WTC11 (cell line): ENCODE measurements at regions not wholly inside any gene's neighbourhood (a gene's known extent, or its start where the extent isn't known, plus 50 kb on each side); places are given as distances from the start of the nearest gene placed in this dataset.
"Not testable (repeated sequence)": the region's sequence is repeated elsewhere in the genome, so short reads cannot be mapped to it uniquely, and the experiment has no call there.

Experiments used
- ATAC-seq: fragments of 200-7000 bp; cut with Tn5 transposase; 2 replicates; pipeline ENCODE4 v1.10.0; 2021; ENCODE audit warnings: mild to moderate bottlenecking, moderate library complexity
- CTCF ChIA-PET: fragments of 300-600 bp; sonication (Branson Sonifier 250); formaldehyde crosslinking; loops from one replicate; lab custom pipeline; 2021; ENCODE audit warnings: antibody characterized with exemption; lab: Charles Lee
- POLR2A ChIA-PET: fragments of 350-600 bp; sonication (Branson Sonifier 250); formaldehyde crosslinking; loops from one replicate; lab custom pipeline; 2021; ENCODE audit warnings: antibody characterized with exemption; lab: Charles Lee
- DNase-seq: peaks from one replicate; pipeline ENCODE4 v3.0.0; 2021; ENCODE audit warnings: low spot score
- H3K27ac Mint-ChIP-seq: 2 replicates; pipeline ENCODE4 v1.8.0; 2021; ENCODE audit warnings: mixed read lengths
- H3K27me3 Mint-ChIP-seq: 2 replicates; pipeline ENCODE4 v1.8.0; 2021; ENCODE audit warnings: low read depth, mild to moderate bottlenecking, moderate library complexity, mixed read lengths
- H3K36me3 Mint-ChIP-seq: 2 replicates; pipeline ENCODE4 v1.8.0; 2021; ENCODE audit warnings: mixed read lengths
- H3K4me1 Mint-ChIP-seq: 2 replicates; pipeline ENCODE4 v1.8.0; 2022; ENCODE audit warnings: mixed read lengths
- H3K4me3 Mint-ChIP-seq: 2 replicates; pipeline ENCODE4 v1.8.0; 2021; ENCODE audit warnings: mild to moderate bottlenecking, moderate library complexity, mixed read lengths
- H3K9me3 Mint-ChIP-seq: 2 replicates; pipeline ENCODE4 v1.8.0; 2021; ENCODE audit warnings: mixed read lengths
- CREB1 ChIP-seq: sonication (generic); formaldehyde crosslinking; IDR thresholded peaks from 2 replicates; pipeline ENCODE4 v1.8.0; 2023; ENCODE audit warnings: mild to moderate bottlenecking, missing genetic modification reagents
- EMX1 ChIP-seq: fragments of 250-450 bp; sonication (Bioruptor Pico); IDR thresholded peaks from 2 replicates; pipeline ENCODE4 v1.8.0; 2021; ENCODE audit warnings: mild to moderate bottlenecking
- GTF2I ChIP-seq: fragments of 250-450 bp; sonication (Bioruptor Pico); conservative IDR thresholded peaks from 2 replicates; pipeline ENCODE4 v1.4.0; 2021; ENCODE audit warnings: mild to moderate bottlenecking
- IRF2 ChIP-seq: sonication (generic); formaldehyde crosslinking; IDR thresholded peaks from 2 replicates; pipeline ENCODE4 v1.8.0; 2022; ENCODE audit warnings: low read depth, missing genetic modification reagents, borderline replicate concordance
- NR3C1 ChIP-seq: sonication (generic); formaldehyde crosslinking; conservative IDR thresholded peaks from 2 replicates; pipeline ENCODE4 v1.8.1; 2023; ENCODE audit warnings: low read depth, mild to moderate bottlenecking, missing genetic modification reagents
- SOX15 ChIP-seq: fragments of 250-450 bp; sonication (Bioruptor Pico); IDR thresholded peaks from 2 replicates; pipeline ENCODE4 v1.9.0; 2021; ENCODE audit warnings: mild to moderate bottlenecking
- SP1 ChIP-seq: sonication (generic); formaldehyde crosslinking; conservative IDR thresholded peaks from 2 replicates; pipeline ENCODE4 v1.8.1; 2022; ENCODE audit warnings: missing genetic modification reagents
- TEAD1 ChIP-seq: sonication (generic); formaldehyde crosslinking; IDR thresholded peaks from 2 replicates; pipeline ENCODE4 v1.8.0; 2022; ENCODE audit warnings: mild to moderate bottlenecking, missing genetic modification reagents
- ZNF138 ChIP-seq: sonication (generic); formaldehyde crosslinking; conservative IDR thresholded peaks from 2 replicates; pipeline ENCODE4 v1.8.1; 2022; ENCODE audit warnings: mild to moderate bottlenecking, moderate library complexity, missing genetic modification reagents
- ZNF232 ChIP-seq: sonication (generic); formaldehyde crosslinking; IDR thresholded peaks from 2 replicates; pipeline ENCODE4 v1.8.0; 2022; ENCODE audit warnings: mild to moderate bottlenecking, missing genetic modification reagents
- ZNF396 ChIP-seq: fragments of 250-450 bp; sonication (Bioruptor Pico); IDR thresholded peaks from 2 replicates; pipeline ENCODE4 v1.8.0; 2021; ENCODE audit warnings: mild to moderate bottlenecking, moderate library complexity, borderline replicate concordance
- ZNF423 ChIP-seq: fragments of 250-450 bp; sonication (Bioruptor Pico); IDR thresholded peaks from 2 replicates; pipeline ENCODE4 v2.1.2; 2022; ENCODE audit warnings: mild to moderate bottlenecking, moderate library complexity
- TF ChIP-seq, protein P1 (sequence below): sonication (generic); formaldehyde crosslinking; conservative IDR thresholded peaks from 2 replicates; pipeline ENCODE4 v1.8.1; 2023; ENCODE audit warnings: mild to moderate bottlenecking, low read depth, missing genetic modification reagents, moderate library complexity
- TF ChIP-seq, protein P2 (sequence below): sonication (generic); formaldehyde crosslinking; conservative IDR thresholded peaks from 2 replicates; pipeline ENCODE4 v1.8.1; 2022; ENCODE audit warnings: mild to moderate bottlenecking, missing genetic modification reagents
- TF ChIP-seq, protein P3 (sequence below): sonication (generic); formaldehyde crosslinking; IDR thresholded peaks from 2 replicates; pipeline ENCODE4 v1.8.0; 2022; ENCODE audit warnings: missing genetic modification reagents
- TF ChIP-seq, protein P4 (sequence below): sonication (generic); formaldehyde crosslinking; IDR thresholded peaks from 2 replicates; pipeline ENCODE4 v1.8.0; 2023; ENCODE audit warnings: missing genetic modification reagents

DNA sequence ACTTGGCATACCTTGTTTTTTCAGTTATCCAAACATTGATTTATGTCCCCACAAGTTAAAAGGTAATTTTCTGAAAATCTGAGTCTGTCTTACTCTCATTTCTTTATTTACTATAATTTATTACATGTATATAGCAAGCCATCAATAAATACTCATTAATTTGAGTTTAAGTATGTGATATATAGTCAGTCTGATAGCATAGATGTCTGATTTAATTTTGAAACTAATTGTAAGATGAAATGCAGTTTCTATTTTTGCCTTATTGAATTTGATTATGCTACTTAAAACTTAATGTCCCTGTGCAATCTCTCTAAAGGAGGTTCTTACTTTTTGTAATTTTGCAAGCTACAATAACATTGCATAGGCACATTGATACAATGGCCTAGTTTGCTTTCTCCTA lies 2418.6 kb downstream of the ARAP2 start (continued):
- TF ChIP-seq, protein P1, sequence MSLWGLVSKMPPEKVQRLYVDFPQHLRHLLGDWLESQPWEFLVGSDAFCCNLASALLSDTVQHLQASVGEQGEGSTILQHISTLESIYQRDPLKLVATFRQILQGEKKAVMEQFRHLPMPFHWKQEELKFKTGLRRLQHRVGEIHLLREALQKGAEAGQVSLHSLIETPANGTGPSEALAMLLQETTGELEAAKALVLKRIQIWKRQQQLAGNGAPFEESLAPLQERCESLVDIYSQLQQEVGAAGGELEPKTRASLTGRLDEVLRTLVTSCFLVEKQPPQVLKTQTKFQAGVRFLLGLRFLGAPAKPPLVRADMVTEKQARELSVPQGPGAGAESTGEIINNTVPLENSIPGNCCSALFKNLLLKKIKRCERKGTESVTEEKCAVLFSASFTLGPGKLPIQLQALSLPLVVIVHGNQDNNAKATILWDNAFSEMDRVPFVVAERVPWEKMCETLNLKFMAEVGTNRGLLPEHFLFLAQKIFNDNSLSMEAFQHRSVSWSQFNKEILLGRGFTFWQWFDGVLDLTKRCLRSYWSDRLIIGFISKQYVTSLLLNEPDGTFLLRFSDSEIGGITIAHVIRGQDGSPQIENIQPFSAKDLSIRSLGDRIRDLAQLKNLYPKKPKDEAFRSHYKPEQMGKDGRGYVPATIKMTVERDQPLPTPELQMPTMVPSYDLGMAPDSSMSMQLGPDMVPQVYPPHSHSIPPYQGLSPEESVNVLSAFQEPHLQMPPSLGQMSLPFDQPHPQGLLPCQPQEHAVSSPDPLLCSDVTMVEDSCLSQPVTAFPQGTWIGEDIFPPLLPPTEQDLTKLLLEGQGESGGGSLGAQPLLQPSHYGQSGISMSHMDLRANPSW (CRISPR knock-in tag), result no peak
- TF ChIP-seq GTF2I (CRISPR knock-in tag) (no peak), SOX15 (CRISPR knock-in tag) (no peak)

DNA sequence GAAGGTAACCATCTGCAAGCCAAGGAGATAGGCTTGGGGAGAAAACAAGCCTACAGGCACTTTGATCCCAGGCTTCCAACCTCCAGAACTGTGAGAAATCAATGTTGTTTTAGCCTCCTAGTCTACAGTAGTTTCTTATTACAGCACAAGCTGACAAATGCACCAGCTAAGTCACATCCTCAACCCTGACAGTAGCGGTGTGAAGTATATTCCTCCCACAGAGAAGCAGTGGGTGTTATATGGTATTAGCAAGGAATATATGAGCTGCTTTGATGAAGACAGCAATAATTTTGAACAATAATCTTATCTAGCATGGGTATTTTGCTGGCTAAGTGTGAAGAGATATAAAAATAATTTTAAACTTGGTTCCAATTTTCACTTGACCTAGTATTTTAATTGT lies 2415.0 kb downstream of the ARAP2 start:
- H3K27me3 Mint-ChIP-seq, H3K27ac Mint-ChIP-seq, H3K36me3 Mint-ChIP-seq, POLR2A ChIA-PET, H3K9me3 Mint-ChIP-seq, DNase-seq, H3K4me3 Mint-ChIP-seq, ATAC-seq, CTCF ChIA-PET: not testable (repeated sequence)
- H3K4me1 Mint-ChIP-seq, result peaks cover 22% of the 10 kb centered on the region

DNA sequence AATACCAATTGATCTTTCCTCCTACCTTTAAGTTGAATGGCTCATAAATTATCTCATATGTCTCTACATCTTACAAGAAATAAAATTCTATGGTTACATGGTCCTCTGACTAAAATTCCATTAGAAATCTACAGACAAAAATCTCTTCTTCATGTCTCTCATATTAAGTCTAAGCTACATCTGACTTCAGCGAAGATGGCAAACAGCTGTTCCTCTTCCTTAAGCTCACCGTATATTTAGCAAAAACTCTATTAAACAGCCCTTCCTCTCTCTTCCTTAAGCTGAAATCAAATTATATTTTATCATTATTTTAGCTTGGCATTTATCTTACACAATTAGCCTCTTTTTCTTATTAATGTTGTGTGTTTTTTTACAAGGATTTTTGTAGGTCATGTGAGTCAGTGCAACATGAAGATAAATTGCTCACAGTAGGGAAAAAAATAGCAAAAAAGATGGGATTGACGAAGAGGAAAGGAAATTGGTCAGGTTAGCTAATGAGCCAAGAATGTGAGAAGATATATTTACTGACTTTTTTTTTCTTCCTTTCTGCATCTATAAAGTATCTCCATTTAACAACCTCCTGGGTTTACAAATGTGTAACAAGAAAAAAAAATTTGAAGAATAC lies 2412.8 kb downstream of the ARAP2 start:
- peaks cover 4% of the 10 kb centered on the region; the same call in 1 of the 2 replicates for H3K9me3 Mint-ChIP-seq
- H3K4me1 Mint-ChIP-seq, result peaks cover 26% of the 10 kb centered on the region
- H3K4me3 Mint-ChIP-seq, result no peak overlapping the region
- TF ChIP-seq, protein P2, sequence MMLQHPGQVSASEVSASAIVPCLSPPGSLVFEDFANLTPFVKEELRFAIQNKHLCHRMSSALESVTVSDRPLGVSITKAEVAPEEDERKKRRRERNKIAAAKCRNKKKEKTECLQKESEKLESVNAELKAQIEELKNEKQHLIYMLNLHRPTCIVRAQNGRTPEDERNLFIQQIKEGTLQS (CRISPR knock-in tag), result no peak
- TF ChIP-seq ZNF232, result no peak
- no peak for TF ChIP-seq CREB1 (CRISPR knock-in tag)
- no peak for TF ChIP-seq NR3C1 (CRISPR knock-in tag)
- TF ChIP-seq GTF2I (CRISPR knock-in tag), result no peak
- TF ChIP-seq, protein P3, sequence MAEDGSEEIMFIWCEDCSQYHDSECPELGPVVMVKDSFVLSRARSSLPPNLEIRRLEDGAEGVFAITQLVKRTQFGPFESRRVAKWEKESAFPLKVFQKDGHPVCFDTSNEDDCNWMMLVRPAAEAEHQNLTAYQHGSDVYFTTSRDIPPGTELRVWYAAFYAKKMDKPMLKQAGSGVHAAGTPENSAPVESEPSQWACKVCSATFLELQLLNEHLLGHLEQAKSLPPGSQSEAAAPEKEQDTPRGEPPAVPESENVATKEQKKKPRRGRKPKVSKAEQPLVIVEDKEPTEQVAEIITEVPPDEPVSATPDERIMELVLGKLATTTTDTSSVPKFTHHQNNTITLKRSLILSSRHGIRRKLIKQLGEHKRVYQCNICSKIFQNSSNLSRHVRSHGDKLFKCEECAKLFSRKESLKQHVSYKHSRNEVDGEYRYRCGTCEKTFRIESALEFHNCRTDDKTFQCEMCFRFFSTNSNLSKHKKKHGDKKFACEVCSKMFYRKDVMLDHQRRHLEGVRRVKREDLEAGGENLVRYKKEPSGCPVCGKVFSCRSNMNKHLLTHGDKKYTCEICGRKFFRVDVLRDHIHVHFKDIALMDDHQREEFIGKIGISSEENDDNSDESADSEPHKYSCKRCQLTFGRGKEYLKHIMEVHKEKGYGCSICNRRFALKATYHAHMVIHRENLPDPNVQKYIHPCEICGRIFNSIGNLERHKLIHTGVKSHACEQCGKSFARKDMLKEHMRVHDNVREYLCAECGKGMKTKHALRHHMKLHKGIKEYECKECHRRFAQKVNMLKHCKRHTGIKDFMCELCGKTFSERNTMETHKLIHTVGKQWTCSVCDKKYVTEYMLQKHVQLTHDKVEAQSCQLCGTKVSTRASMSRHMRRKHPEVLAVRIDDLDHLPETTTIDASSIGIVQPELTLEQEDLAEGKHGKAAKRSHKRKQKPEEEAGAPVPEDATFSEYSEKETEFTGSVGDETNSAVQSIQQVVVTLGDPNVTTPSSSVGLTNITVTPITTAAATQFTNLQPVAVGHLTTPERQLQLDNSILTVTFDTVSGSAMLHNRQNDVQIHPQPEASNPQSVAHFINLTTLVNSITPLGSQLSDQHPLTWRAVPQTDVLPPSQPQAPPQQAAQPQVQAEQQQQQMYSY (CRISPR knock-in tag), result no peak
- POLR2A ChIA-PET, result interaction anchor here (0.6 kb wide), 1 partner anchor 13 kb away, joined by 3 read pairs; no protein-coding TSS in a partner anchor
- H3K36me3 Mint-ChIP-seq, result peaks cover 2% of the 10 kb centered on the region; the same call in 1 of the 2 replicates
- DNase-seq (no peak), ATAC-seq (no peak)
- H3K27ac Mint-ChIP-seq, result no peak overlapping the region
- CTCF ChIA-PET, result no interaction called here
- no peaks in the 10 kb centered on the region for H3K27me3 Mint-ChIP-seq

DNA sequence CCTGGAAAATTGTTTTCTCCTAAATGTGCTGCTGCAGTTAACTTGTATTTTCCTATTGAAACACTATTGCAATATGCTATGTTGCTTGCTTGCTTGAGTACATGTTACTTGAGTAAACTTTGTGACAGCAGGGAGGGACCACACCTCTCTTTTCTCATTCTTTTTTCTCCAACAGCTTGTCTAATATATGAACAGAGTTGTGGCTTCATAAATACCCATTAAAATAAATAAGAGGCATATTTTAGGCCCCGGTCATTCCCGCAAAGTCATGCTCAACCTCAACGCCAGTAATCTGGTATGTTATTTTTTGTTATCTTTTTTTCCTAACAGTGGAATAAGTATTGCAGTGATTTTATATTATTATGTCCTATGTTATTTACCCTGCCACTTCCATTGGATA lies 2408.6 kb downstream of the ARAP2 start:
- H3K4me3 Mint-ChIP-seq, H3K27me3 Mint-ChIP-seq, CTCF ChIA-PET, H3K27ac Mint-ChIP-seq, DNase-seq, POLR2A ChIA-PET, ATAC-seq: not testable (repeated sequence)
- Mint-ChIP-seq H3K36me3 (peaks cover 23% of the 10 kb centered on the region), H3K4me1 (peaks cover 32% of the 10 kb centered on the region), H3K9me3 (peaks cover 12% of the 10 kb centered on the region)

DNA sequence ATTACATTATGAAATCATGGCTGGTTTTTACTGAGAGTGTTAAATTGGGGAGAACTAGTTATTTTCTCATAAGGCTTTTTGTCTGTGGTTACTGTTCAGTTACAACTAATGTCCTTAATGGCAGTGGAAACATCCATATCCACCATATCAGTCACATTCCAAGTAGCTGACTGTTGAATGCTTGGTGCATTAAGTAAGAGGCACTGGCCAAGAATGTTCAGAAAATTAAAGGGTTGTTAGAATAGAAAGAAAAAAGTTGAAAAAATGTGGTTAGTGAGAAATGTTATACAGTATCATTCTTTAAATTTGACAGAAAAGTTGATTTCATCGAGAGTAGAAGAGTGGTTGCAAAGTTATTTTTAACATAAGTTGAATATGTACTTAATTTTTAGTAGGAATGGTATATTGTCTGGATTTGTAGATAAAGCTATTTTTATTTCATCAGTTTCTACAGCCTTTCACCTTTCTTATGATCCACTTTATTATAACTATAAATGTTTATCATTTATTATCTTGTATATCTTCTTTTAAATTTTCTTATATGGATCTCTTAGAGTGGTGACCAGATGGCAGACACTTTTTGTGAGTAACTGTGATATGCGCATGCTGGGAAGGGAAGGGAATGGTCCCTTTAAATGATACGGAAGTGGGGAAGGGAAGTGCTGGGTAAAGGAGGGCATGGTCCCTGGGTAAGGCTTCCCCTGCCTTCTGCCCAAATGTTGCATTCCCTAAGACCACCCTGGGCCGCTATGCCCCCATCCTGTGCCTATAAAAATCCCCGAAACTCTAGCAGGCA lies 2407.1 kb downstream of the ARAP2 start:
- no peak for ATAC-seq
- H3K27me3 Mint-ChIP-seq, result no peaks in the 10 kb centered on the region
- peaks cover 9% of the 10 kb centered on the region for H3K9me3 Mint-ChIP-seq
- TF ChIP-seq EMX1 (no peak), SP1 (no peak), ZNF396 (CRISPR knock-in tag) (no peak), TEAD1 (no peak), ZNF138 (CRISPR knock-in tag) (no peak), ZNF423 (no peak), IRF2 (CRISPR knock-in tag) (no peak)
- TF ChIP-seq, protein P4, sequence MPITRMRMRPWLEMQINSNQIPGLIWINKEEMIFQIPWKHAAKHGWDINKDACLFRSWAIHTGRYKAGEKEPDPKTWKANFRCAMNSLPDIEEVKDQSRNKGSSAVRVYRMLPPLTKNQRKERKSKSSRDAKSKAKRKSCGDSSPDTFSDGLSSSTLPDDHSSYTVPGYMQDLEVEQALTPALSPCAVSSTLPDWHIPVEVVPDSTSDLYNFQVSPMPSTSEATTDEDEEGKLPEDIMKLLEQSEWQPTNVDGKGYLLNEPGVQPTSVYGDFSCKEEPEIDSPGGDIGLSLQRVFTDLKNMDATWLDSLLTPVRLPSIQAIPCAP, result no peak

More for the DNA sequence above, 2407.1 kb downstream of the ARAP2 start:
- Mint-ChIP-seq H3K4me3 (no peak overlapping the region), H3K36me3 (peaks cover 23% of the 10 kb centered on the region), H3K4me1 (peaks cover 38% of the 10 kb centered on the region), H3K27ac (no peak overlapping the region)
- ChIA-PET CTCF (no interaction called here), POLR2A (no interaction called here)
- DNase-seq, result no peak
